HG03103 (cell line): ENCODE measurements at regions not wholly inside any gene's neighbourhood (a gene's known extent, or its start where the extent isn't known, plus 50 kb on each side); places are given as distances from the start of the nearest gene placed in this dataset.

Source experiments
- ATAC-seq: cut with Tn5 transposase; IDR thresholded peaks from one replicate; pipeline ENCODE4 v1.9.1; 2021; ENCODE audit warnings: low read depth; ENCODE audit not compliant: unreplicated experiment

DNA sequence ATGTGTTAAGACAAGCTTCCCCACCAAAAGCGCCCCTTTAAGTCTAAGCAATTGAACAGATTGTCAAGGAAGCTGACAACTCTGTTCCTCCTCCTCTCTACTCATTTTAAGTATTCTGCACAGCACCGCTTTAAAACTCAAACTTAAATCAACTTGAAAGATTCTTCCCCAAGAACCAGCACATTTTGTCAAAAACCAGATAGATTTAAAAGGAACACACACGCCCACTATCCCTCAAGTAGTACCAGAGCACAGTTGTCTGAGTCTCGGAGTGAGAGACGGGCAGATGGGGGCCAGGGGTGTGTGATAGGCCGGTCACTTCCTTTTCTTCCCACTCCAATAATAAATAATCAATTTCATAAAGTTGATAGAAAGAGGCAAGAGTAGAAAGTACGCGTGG lies 67.7 kb upstream of the POU3F3 start:
- ATAC-seq = no peak

DNA sequence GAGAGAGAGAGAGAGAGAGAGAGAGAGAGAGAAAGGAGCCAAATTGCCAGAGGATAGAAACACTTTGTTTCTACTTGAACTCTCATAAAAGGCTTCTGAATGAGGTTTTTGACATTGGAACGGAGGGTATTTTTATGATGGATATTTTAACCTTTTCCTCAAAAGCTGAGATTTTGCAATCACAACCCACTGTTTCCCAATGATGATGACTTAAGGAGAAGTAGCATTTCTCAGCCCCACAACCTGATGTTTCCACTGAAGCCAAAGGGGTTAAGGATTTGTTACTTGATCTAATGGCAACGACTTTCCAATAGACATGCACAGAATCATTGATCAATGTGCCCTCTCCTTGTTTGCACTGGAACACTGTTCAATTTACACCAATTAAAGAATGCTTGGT lies 67.1 kb upstream of the POU3F3 start:
- no peak for ATAC-seq

DNA sequence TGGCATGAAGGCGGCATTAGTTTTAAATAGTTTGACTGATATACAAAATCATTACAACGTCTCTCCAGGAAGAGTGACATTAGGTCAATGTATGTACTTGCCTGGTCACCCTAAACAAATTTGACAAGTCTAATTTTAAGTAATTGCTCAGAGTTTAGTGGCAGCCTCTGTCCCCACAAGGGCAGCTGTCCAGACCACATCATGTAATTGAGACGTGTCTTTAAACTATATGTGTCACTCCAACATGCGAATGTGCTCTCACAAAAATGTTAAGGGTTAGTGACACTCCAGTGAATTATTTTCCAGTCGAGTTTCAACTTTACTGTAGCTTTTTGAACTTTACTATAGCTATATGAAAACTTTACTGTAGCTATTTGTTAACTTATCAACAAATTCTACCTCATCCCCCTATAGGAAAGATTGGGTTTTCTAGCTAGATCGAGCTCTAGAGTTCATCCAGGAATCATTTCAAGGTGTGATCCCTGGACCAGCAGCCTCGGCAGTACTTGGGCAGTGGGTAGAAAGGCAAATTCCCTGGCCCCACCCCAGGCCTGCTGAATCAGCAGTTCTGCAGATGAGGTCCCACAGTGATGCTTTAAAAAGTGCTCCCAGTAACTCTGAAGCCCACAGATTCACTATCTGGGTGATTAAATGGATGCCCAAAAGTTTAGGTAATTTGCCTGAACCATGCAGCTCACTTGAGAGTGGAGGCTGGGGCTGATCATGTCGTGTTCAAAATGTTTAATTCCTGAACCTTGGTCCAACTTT lies 66.4 kb upstream of the POU3F3 start:
- ATAC-seq = no peak

DNA sequence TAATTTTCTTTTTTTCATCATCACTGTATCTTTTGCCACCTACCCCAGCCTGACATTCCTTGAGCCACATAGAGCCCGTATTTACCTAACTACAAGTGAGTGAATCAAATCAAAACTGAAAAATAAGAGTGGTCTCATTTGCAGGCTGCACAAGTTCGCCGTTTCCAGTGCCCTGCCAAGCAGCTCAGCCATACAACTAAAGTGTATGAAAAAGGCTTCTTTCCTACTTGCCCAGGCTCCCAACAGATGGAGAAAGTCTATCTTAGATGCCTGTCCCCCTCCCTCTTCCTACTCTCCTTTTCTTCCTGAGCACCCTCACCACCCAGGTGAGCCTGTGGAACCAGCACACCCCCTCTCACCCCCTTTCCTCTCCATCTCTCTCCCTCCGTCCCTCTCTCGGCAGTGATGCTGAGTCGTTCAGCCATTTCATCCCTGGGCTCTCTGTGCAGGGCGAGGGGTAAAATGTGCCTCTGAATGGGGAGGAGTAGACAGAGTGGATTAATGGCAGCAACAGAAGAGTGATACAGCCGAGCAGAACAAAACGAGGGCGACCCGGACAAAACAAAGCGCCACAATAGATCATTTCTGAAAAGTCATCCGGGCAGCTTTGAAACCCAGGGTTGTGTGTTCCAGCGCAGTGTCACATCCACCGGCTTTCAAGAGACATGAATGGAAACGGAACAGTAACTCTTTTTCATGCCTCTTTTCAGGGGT lies 65.0 kb upstream of the POU3F3 start:
- no peak for ATAC-seq

DNA sequence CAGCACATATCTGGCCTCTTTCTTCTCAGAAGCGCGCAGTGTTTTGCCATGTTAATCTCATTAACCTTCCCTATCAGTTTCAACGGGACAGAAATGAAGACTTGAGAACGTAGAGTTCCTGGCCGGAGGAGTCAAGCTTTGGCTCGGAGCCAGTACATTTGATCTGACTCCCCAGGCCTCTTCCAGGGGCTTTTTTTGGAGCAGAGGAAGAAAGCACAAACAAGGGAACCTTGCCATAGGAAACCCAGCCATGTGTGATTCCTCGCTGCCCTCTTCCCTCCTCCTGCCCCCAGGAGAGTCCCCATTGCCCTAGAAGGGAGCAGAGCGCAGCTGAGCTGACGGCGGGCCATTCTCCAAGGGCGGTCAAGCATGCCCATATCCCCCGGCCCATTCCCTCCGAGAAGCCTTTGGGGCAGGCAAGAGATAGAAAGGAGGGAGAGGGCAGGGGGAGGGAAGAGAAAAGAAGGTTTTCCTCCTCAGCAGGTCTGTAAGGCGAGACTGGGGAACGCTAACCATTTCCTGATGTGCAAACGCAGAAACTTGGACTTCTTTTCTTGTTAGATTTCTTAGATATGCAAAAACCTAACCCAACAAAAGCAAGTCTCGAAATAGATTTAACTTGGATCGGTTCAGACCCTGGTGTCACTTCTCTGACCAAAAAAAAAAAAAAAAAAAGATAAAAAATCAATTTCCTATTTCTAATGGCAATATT lies 63.7 kb upstream of the POU3F3 start:
- ATAC-seq = no peak

DNA sequence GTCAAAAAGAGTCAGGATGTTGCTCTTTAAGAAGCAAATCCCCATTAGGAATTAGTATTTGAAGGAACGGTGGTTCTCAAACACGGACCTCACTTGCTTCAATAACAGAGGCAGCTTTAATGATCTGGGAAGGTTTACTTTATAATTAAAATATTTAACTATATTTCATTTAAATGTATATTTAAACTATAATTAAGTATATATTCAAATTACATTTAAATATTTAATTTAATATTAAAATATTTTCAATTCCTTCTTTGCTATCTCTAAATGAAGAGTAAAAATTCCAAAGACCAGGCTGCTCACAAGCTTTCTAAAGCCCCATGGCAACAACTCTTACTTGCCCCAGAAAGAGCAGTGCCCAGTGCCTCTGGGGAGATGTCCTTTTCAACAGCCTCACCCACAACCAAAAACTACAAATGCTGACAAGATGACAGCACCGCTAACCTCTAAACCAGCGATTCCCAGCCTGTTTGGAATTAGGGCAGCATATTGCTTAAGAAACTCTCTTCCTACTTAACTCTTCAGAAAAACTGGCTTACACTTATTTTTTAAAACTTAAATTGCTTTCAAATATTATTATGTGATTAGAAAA lies 62.9 kb upstream of the POU3F3 start:
- no peak for ATAC-seq

DNA sequence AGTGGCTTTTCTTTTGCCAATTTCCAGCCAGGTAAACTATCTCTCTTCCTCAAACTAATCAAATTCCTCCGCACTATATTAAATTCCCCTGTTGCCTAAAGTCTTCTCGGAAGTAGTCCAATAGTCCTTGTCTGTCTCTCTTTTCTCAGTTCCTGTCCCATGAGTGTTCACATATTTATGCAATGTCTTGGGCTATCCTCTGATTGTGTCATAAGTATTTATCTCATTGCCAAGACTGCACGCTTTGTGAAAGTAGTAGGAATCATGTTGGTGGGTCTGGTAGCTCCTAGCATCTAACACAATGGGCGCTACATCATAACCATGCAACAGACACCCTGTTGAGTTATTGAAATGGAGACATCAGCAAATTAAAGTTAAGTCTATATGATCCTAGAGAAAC lies 59.9 kb upstream of the POU3F3 start:
- no peak for ATAC-seq

DNA sequence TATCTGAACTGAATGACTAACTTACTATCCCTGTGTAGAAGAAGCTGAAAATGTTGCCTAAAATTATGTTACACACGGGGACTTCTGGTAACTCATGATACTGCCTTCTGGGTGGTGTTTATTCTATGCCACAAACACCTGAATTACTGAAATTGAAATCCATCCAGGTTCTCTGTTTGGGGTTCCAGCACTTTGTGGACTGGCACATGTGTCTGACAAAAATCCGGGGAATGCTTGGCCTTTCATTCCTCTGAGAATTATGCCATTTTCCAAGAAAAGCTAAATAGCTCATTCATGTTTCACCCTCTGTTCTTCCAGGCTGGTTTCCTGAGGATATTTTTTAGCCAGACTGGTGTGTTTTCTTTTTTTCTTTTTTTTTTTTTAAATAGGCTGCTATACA lies 59.5 kb upstream of the POU3F3 start:
- no peak for ATAC-seq
